HG03520 (cell line): ENCODE measurements at regions not wholly inside any gene's neighbourhood (a gene's known extent, or its start where the extent isn't known, plus 50 kb on each side); places are given as distances from the start of the nearest gene placed in this dataset.

Source experiments
- ATAC-seq: cut with Tn5 transposase; IDR thresholded peaks from one replicate; pipeline ENCODE4 v1.9.1; 2021; ENCODE audit warnings: mild to moderate bottlenecking, moderate library complexity; ENCODE audit not compliant: unreplicated experiment

- no peak for ATAC-seq
Measured at GRCh38 chr3:7897655-7898054, 604.0 kb upstream of the LMCD1 start.

- ATAC-seq: no peak
Measured at GRCh38 chr3:7913283-7913682, 588.3 kb upstream of the LMCD1 start.

GRCh38 chr3:7915356-7915755, 586.3 kb upstream of the LMCD1 start:
- ATAC-seq: no peak

GRCh38 chr3:7917443-7918151, 584.0 kb upstream of the LMCD1 start:
- no peak for ATAC-seq

- ATAC-seq: no peak
Measured at GRCh38 chr3:7920211-7920610, 581.4 kb upstream of the LMCD1 start.

- ATAC-seq: no peak
Measured at GRCh38 chr3:7924228-7924627, 577.4 kb upstream of the LMCD1 start.

GRCh38 chr3:7927015-7927414, 574.6 kb upstream of the LMCD1 start:
- ATAC-seq: no peak

GRCh38 chr3:7927864-7928263, 573.8 kb upstream of the LMCD1 start:
- no peak for ATAC-seq

- ATAC-seq: no peak
Measured at GRCh38 chr3:7929319-7929889, 572.2 kb upstream of the LMCD1 start.

- no peak for ATAC-seq
Measured at GRCh38 chr3:7934362-7934761, 567.3 kb upstream of the LMCD1 start.

GRCh38 chr3:7947930-7948329, 553.7 kb upstream of the LMCD1 start:
- ATAC-seq: no peak

- ATAC-seq: no peak
Measured at GRCh38 chr3:7950890-7951289, 550.7 kb upstream of the LMCD1 start.

GRCh38 chr3:7953449-7954014, 548.1 kb upstream of the LMCD1 start:
- no peak for ATAC-seq

GRCh38 chr3:7957024-7957423, 544.6 kb upstream of the LMCD1 start:
- ATAC-seq: no peak

GRCh38 chr3:7959094-7959493, 542.5 kb upstream of the LMCD1 start:
- ATAC-seq: no peak

GRCh38 chr3:7960601-7961000, 541.0 kb upstream of the LMCD1 start:
- no peak for ATAC-seq

GRCh38 chr3:7962301-7962700, 539.3 kb upstream of the LMCD1 start:
- ATAC-seq: no peak

- no peak for ATAC-seq
Measured at GRCh38 chr3:7964899-7965298, 536.7 kb upstream of the LMCD1 start.

- ATAC-seq: no peak
Measured at GRCh38 chr3:7973006-7973405, 528.6 kb upstream of the LMCD1 start.

GRCh38 chr3:7977245-7978086, 524.2 kb upstream of the LMCD1 start:
- ATAC-seq: no peak

GRCh38 chr3:7978087-7978422, 523.6 kb upstream of the LMCD1 start:
- no peak for ATAC-seq

- no peak for ATAC-seq
Measured at GRCh38 chr3:7982126-7982525, 519.5 kb upstream of the LMCD1 start.
